H9 (cell line): ENCODE measurements at regions not wholly inside any gene's neighbourhood (a gene's known extent, or its start where the extent isn't known, plus 50 kb on each side); places are given as distances from the start of the nearest gene placed in this dataset.

ENCODE experiments used
- DNase-seq: peaks from one replicate; pipeline ENCODE4 v3.0.0-alpha.2; 2017
- H2AFZ ChIP-seq: one replicate; pipeline ENCODE4 v1.6.1; 2013; ENCODE audit warnings: mild to moderate bottlenecking, low read length, control low read depth, moderate library complexity
- H2AK5ac ChIP-seq: 2 replicates; pipeline ENCODE4 v1.6.1; 2013; ENCODE audit warnings: low read length, control low read depth, mixed read lengths; ENCODE audit not compliant: insufficient read length
- H2BK120ac ChIP-seq: one replicate; pipeline ENCODE4 v1.6.1; 2013; ENCODE audit warnings: low read depth, mild to moderate bottlenecking, low read length, control low read depth, inconsistent platforms; ENCODE audit not compliant: poor library complexity, severe bottlenecking
- H2BK12ac ChIP-seq: 2 replicates; pipeline ENCODE4 v1.6.1; 2013; ENCODE audit warnings: low read length, control low read depth, mixed read lengths, low read depth; ENCODE audit not compliant: insufficient read length
- H2BK15ac ChIP-seq: 2 replicates; pipeline ENCODE4 v1.6.1; 2013; ENCODE audit warnings: low read depth, low read length, control low read depth
- H2BK20ac ChIP-seq: one replicate; pipeline ENCODE4 v1.6.1; 2013; ENCODE audit warnings: low read depth, mild to moderate bottlenecking, low read length, control low read depth, inconsistent platforms; ENCODE audit not compliant: poor library complexity, severe bottlenecking
- H2BK5ac ChIP-seq: 2 replicates; pipeline ENCODE4 v1.6.1; 2013; ENCODE audit warnings: low read length, control low read depth, mixed read lengths; ENCODE audit not compliant: insufficient read length
- H3K14ac ChIP-seq: 2 replicates; pipeline ENCODE4 v1.6.1; 2013; ENCODE audit warnings: low read length, control low read depth; ENCODE audit not compliant: insufficient read depth
- H3K18ac ChIP-seq: 2 replicates; pipeline ENCODE4 v1.6.1; 2013; ENCODE audit warnings: low read depth, mild to moderate bottlenecking, mixed read lengths, low read length, control low read depth; ENCODE audit not compliant: insufficient read length
- H3K23ac ChIP-seq: 2 replicates; pipeline ENCODE4 v1.6.1; 2013; ENCODE audit warnings: low read length, control low read depth, mixed read lengths, low read depth; ENCODE audit not compliant: insufficient read length
- H3K23me2 ChIP-seq: 2 replicates; pipeline ENCODE4 v1.6.1; 2013; ENCODE audit warnings: low read depth, mild to moderate bottlenecking, mixed read lengths, low read length, control low read depth; ENCODE audit not compliant: insufficient read length, poor library complexity, severe bottlenecking
- H3K27ac ChIP-seq: 2 replicates; pipeline ENCODE4 v1.5.1; 2013; ENCODE audit warnings: low read length, control low read depth, mixed read lengths, low read depth; ENCODE audit not compliant: insufficient read length
- H3K27me3 ChIP-seq: 2 replicates; pipeline ENCODE4 v1.6.1; 2013; ENCODE audit warnings: low read length, control low read depth, inconsistent platforms; ENCODE audit not compliant: insufficient read depth
- H3K4ac ChIP-seq: 2 replicates; pipeline ENCODE4 v1.6.1; 2013; ENCODE audit warnings: low read depth, mild to moderate bottlenecking, control low read depth, inconsistent platforms, low read length, moderate library complexity
- H3K4me1 ChIP-seq: 2 replicates; pipeline ENCODE4 v1.6.1; 2013; ENCODE audit warnings: low read length, control low read depth, inconsistent platforms; ENCODE audit not compliant: insufficient read depth
- H3K4me2 ChIP-seq: 2 replicates; pipeline ENCODE4 v1.6.1; 2013; ENCODE audit warnings: low read length, control low read depth, mixed read lengths; ENCODE audit not compliant: insufficient read length, insufficient read depth
- H3K56ac ChIP-seq: 2 replicates; pipeline ENCODE4 v1.6.1; 2013; ENCODE audit warnings: low read depth, mild to moderate bottlenecking, mixed read lengths, low read length, control low read depth; ENCODE audit not compliant: insufficient read length
- H3K79me1 ChIP-seq: 2 replicates; pipeline ENCODE4 v1.6.1; 2013; ENCODE audit warnings: low read depth, mild to moderate bottlenecking, moderate library complexity, low read length, control low read depth, inconsistent platforms; ENCODE audit not compliant: insufficient read depth, poor library complexity, severe bottlenecking
- H3K79me2 ChIP-seq: 2 replicates; pipeline ENCODE4 v1.6.1; 2013; ENCODE audit warnings: low read length, control low read depth, inconsistent platforms; ENCODE audit not compliant: insufficient read depth
- H3K9ac ChIP-seq: 2 replicates; pipeline ENCODE4 v1.6.1; 2013; ENCODE audit warnings: low read length, control low read depth, mixed read lengths; ENCODE audit not compliant: insufficient read length; ENCODE audit errors: extremely low read depth
- H3K9me3 ChIP-seq: one replicate; pipeline ENCODE4 v1.6.1; 2013; ENCODE audit warnings: low read depth, low read length, inconsistent platforms; ENCODE audit not compliant: control insufficient read depth
- H3T11ph ChIP-seq: one replicate; pipeline ENCODE4 v1.6.1; 2013; ENCODE audit warnings: mild to moderate bottlenecking, low read length, control low read depth, inconsistent platforms
- H4K20me1 ChIP-seq: one replicate; pipeline ENCODE4 v1.6.1; 2013; ENCODE audit not compliant: control insufficient read depth, insufficient read length, insufficient read depth
- H4K5ac ChIP-seq: 2 replicates; pipeline ENCODE4 v1.6.1; 2013; ENCODE audit warnings: low read depth, mild to moderate bottlenecking, mixed read lengths, low read length, control low read depth; ENCODE audit not compliant: insufficient read length
- H4K8ac ChIP-seq: replicated peaks from 2 replicates; pipeline ENCODE4 v1.6.1; 2013; ENCODE audit warnings: low read length, control low read depth, mixed read lengths, low read depth; ENCODE audit not compliant: insufficient read length
- H4K91ac ChIP-seq: 2 replicates; pipeline ENCODE4 v1.6.1; 2013; ENCODE audit warnings: low read depth, mild to moderate bottlenecking, moderate library complexity, mixed read lengths, low read length, control low read depth; ENCODE audit not compliant: insufficient read length
- H3K27ac Mint-ChIP-seq, 3 experiments: 2 replicates in 2 of 3; 3 replicates in 1 of 3; pipeline ENCODE4 v1.8.0; 2020 to 2021; ENCODE audit warnings: mixed read lengths in 3 of 3, mild to moderate bottlenecking in 1 of 3, moderate library complexity in 1 of 3
- H3K27me3 Mint-ChIP-seq: 2 replicates; pipeline ENCODE4 v1.8.0; 2021; ENCODE audit warnings: low read depth, mild to moderate bottlenecking, moderate library complexity, mixed read lengths
- H3K36me3 Mint-ChIP-seq, 3 experiments: 2 replicates in 2 of 3; 3 replicates in 1 of 3; pipeline ENCODE4 v1.8.0; 2020 to 2021; ENCODE audit warnings: low read depth in 3 of 3, mixed read lengths in 3 of 3; ENCODE audit not compliant: insufficient read depth in 1 of 3
- H3K4me1 Mint-ChIP-seq, 2 experiments: 2 replicates each; pipeline ENCODE4 v1.8.0; 2020; ENCODE audit warnings: mixed read lengths in 2 of 2
- H3K4me3 Mint-ChIP-seq, 2 experiments: 2 replicates in 1 of 2; 3 replicates in 1 of 2; pipeline ENCODE4 v1.8.0; 2020 to 2021; ENCODE audit warnings: mild to moderate bottlenecking in 2 of 2, mixed read lengths in 2 of 2, moderate library complexity in 1 of 2
- H3K9me3 Mint-ChIP-seq, 2 experiments: 2 replicates in 1 of 2; 3 replicates in 1 of 2; pipeline ENCODE4 v1.8.0; 2020; ENCODE audit warnings: mild to moderate bottlenecking in 2 of 2, mixed read lengths in 2 of 2, moderate library complexity in 1 of 2
- WGBS: extraction: QIAGEN DNeasy Blood & Tissue Kit; methylation state at CpG from one replicate; pipeline ENCODE4 v1.1.7; 2013; ENCODE audit warnings: missing lambda C conversion rate, low lambda C conversion rate, mixed read lengths; ENCODE audit not compliant: insufficient read length; ENCODE audit errors: extremely low coverage; 5-methylcytosine and 5-hydroxymethylcytosine counted together
- TF ChIP-seq, protein P1 (sequence below): fragments of 200-600 bp; sonication (generic); conservative IDR thresholded peaks from 3 replicates; pipeline ENCODE4 v1.8.0; 2021; ENCODE audit warnings: antibody characterized with exemption, mild to moderate bottlenecking

- no peak overlapping the region for H3K18ac ChIP-seq
- H3K9me3 ChIP-seq: no peaks in the 10 kb centered on the region
- no peak overlapping the region for H3K4ac ChIP-seq
- no peaks in the 10 kb centered on the region for H3K4me1 ChIP-seq
- no peaks in the 10 kb centered on the region for H3K9me3 Mint-ChIP-seq
- H2BK120ac ChIP-seq: no peak overlapping the region
- H3K23me2 ChIP-seq: no peaks in the 10 kb centered on the region
- no peak overlapping the region for H2AFZ ChIP-seq
- no peaks in the 10 kb centered on the region; the same call in 1 of the 2 replicates for H3K27me3 Mint-ChIP-seq
- no peak overlapping the region for H3K23ac ChIP-seq
- DNase-seq: no peak
- no peaks in the 10 kb centered on the region; a peak in 1 of 7 replicates for H3K36me3 Mint-ChIP-seq
- TF ChIP-seq, protein P1, sequence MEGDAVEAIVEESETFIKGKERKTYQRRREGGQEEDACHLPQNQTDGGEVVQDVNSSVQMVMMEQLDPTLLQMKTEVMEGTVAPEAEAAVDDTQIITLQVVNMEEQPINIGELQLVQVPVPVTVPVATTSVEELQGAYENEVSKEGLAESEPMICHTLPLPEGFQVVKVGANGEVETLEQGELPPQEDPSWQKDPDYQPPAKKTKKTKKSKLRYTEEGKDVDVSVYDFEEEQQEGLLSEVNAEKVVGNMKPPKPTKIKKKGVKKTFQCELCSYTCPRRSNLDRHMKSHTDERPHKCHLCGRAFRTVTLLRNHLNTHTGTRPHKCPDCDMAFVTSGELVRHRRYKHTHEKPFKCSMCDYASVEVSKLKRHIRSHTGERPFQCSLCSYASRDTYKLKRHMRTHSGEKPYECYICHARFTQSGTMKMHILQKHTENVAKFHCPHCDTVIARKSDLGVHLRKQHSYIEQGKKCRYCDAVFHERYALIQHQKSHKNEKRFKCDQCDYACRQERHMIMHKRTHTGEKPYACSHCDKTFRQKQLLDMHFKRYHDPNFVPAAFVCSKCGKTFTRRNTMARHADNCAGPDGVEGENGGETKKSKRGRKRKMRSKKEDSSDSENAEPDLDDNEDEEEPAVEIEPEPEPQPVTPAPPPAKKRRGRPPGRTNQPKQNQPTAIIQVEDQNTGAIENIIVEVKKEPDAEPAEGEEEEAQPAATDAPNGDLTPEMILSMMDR: no peak
- no peak overlapping the region for H3K27ac Mint-ChIP-seq
- H2BK5ac ChIP-seq: no peak overlapping the region
- H3K4me2 ChIP-seq: no peak overlapping the region
- no peak overlapping the region for H2BK20ac ChIP-seq
- no CpG with 5 or more reads among the region's 9 CpGs for WGBS
- H3K56ac ChIP-seq: no peak overlapping the region
- no peak overlapping the region for H3T11ph ChIP-seq
- H4K5ac ChIP-seq: no peak overlapping the region
- no peak overlapping the region for H2BK12ac ChIP-seq
- no peak overlapping the region; the same call in 1 of the 2 replicates for H3K14ac ChIP-seq
- H3K4me1 Mint-ChIP-seq: peaks cover 0 to 3% of the 10 kb centered on the region in 2 experiments; a peak in 1 of 4 replicates
- no peak overlapping the region for H3K4me3 Mint-ChIP-seq
- H4K20me1 ChIP-seq: no peaks in the 10 kb centered on the region
- H2BK15ac ChIP-seq: no peak overlapping the region
- H3K9ac ChIP-seq: no peak overlapping the region
- H3K79me2 ChIP-seq: no peaks in the 10 kb centered on the region
- H4K91ac ChIP-seq: no peak overlapping the region
- no peak overlapping the region for H3K27ac ChIP-seq
- H3K79me1 ChIP-seq: no peaks in the 10 kb centered on the region
- H3K27me3 ChIP-seq: no peaks in the 10 kb centered on the region
- no peak overlapping the region for H4K8ac ChIP-seq
- H2AK5ac ChIP-seq: no peak overlapping the region
Observed at GRCh38 chr4:8778760-8779159, 92.9 kb downstream of the HMX1 start.
